ENCODE measurements at regions not wholly inside any gene's neighbourhood (a gene's known extent, or its start where the extent isn't known, plus 50 kb on each side); places are given as distances from the start of the nearest gene placed in this dataset.
"Not testable (repeated sequence)": the region's sequence is repeated elsewhere in the genome, so short reads cannot be mapped to it uniquely, and the experiment has no call there.

GRCh38 chr13:37475151-37475550, 123.4 kb downstream of the POSTN start:
- peak; percentile 50 for DNase-seq (ENCODE audit: low read depth)

GRCh38 chr13:37473035-37473434, 125.5 kb downstream of the POSTN start:
- no peak for DNase-seq (ENCODE audit: low read depth)

- not testable (repeated sequence) for DNase-seq (ENCODE audit: low read depth)
Observed at GRCh38 chr13:37472266-37472665, 126.3 kb downstream of the POSTN start.

GRCh38 chr13:37460166-37460565, 138.4 kb downstream of the POSTN start:
- peak; percentile 68 for DNase-seq (ENCODE audit: low read depth)

- peak; percentile 70 for DNase-seq (ENCODE audit: low read depth)
Observed at GRCh38 chr13:37457612-37458011, 141.0 kb downstream of the POSTN start.

GRCh38 chr13:37456506-37456905, 142.1 kb downstream of the POSTN start:
- no peak for DNase-seq (ENCODE audit: low read depth)

GRCh38 chr13:37456041-37456440, 142.5 kb downstream of the POSTN start:
- no peak for DNase-seq (ENCODE audit: low read depth)

- no peak for DNase-seq (ENCODE audit: low read depth)
Observed at GRCh38 chr13:37453246-37453645, 145.3 kb downstream of the POSTN start.

GRCh38 chr13:37450276-37450675, 148.3 kb downstream of the POSTN start:
- DNase-seq (ENCODE audit: low read depth): no peak

- peak; percentile 9 for DNase-seq (ENCODE audit: low read depth)
Observed at GRCh38 chr13:37448153-37448552, 150.4 kb downstream of the POSTN start.

- peak; percentile 97 for DNase-seq (ENCODE audit: low read depth)
Observed at GRCh38 chr13:37446503-37446902, 152.1 kb downstream of the POSTN start.

GRCh38 chr13:37443538-37443937, 155.0 kb downstream of the POSTN start:
- DNase-seq (ENCODE audit: low read depth): peak; percentile 89

GRCh38 chr13:37442996-37443395, 155.6 kb downstream of the POSTN start:
- DNase-seq (ENCODE audit: low read depth): no peak

GRCh38 chr13:37435881-37436280, 162.7 kb downstream of the POSTN start:
- no peak for DNase-seq (ENCODE audit: low read depth)

GRCh38 chr13:37433086-37433485, 165.5 kb downstream of the POSTN start:
- DNase-seq (ENCODE audit: low read depth): no peak

- DNase-seq (ENCODE audit: low read depth): peak; percentile 85
Observed at GRCh38 chr13:37429976-37430375, 168.6 kb downstream of the POSTN start.

GRCh38 chr13:37427843-37428494, 170.6 kb downstream of the POSTN start:
- no peak for DNase-seq (ENCODE audit: low read depth)

GRCh38 chr13:37418490-37418889, 180.1 kb downstream of the POSTN start:
- DNase-seq (ENCODE audit: low read depth): no peak

GRCh38 chr13:37417060-37417441, 181.5 kb downstream of the POSTN start:
- no peak for DNase-seq (ENCODE audit: low read depth)

GRCh38 chr13:37416291-37417059, 182.1 kb downstream of the POSTN start:
- peak; percentile 37 for DNase-seq (ENCODE audit: low read depth)

GRCh38 chr13:37413161-37413560, 185.4 kb downstream of the POSTN start:
- DNase-seq (ENCODE audit: low read depth): no peak

GRCh38 chr13:37412241-37412921, 186.2 kb downstream of the POSTN start:
- peak; percentile 58 for DNase-seq (ENCODE audit: low read depth)

GRCh38 chr13:37410316-37410715, 188.3 kb downstream of the POSTN start:
- no peak for DNase-seq (ENCODE audit: low read depth)
